Right lobe of liver (tissue), 6 donors: ENCODE measurements at regions not wholly inside any gene's neighbourhood (a gene's known extent, or its start where the extent isn't known, plus 50 kb on each side); places are given as distances from the start of the nearest gene placed in this dataset.

Experiments used
- ATAC-seq, 4 donors: fragments of 200-7000 bp; cut with Tn5 transposase; one replicate each; pipeline ENCODE4 v1.9.1; 2020; ENCODE audit warnings: mild to moderate bottlenecking in 4 of 4, moderate library complexity in 4 of 4
- DNase-seq, 3 donors: peaks; one replicate each; pipeline ENCODE4 v3.0.0-alpha.2; 2020
- H3K27ac ChIP-seq, 3 donors: fragments of 200-600 bp; one replicate each; pipeline ENCODE4 v1.8.0; 2022
- H3K27me3 ChIP-seq, 2 donors: fragments of 200-600 bp; one replicate each; pipeline ENCODE4 v1.8.0; 2022
- H3K36me3 ChIP-seq, 4 donors: fragments of 200-600 bp; sonication (generic) in 1 of 4; one replicate each; pipeline versions ENCODE4 v1.5.1 to v1.8.0; 2017 to 2022; ENCODE audit warnings: control low read depth in 1 of 4
- H3K4me1 ChIP-seq, 4 donors: fragments of 200-600 bp; sonication (generic) in 1 of 4; one replicate each; pipeline versions ENCODE4 v1.5.1 to v1.8.0; 2017 to 2022; ENCODE audit warnings: control low read depth in 1 of 4
- H3K4me3 ChIP-seq, 3 donors: fragments of 200-600 bp; one replicate each; pipeline ENCODE4 v1.8.0; 2022
- H3K9me3 ChIP-seq, 4 donors: fragments of 200-600 bp; sonication (generic) in 1 of 4; one replicate each; pipeline versions ENCODE4 v1.5.1 to v1.8.0; 2017 to 2022; ENCODE audit warnings: control low read depth in 1 of 4
- POLR2A ChIP-seq: fragments of 450-650 bp; IDR thresholded peaks from one replicate; pipeline ENCODE4 v1.6.1; 2017; ENCODE audit warnings: antibody characterized with exemption, mild to moderate bottlenecking
- WGBS: methylation state at CpG from one replicate; pipeline ENCODE4 v1.1.6; 2018; ENCODE audit warnings: low coverage, low lambda C conversion rate; ENCODE audit not compliant: insufficient coverage; ENCODE audit errors: missing lambda C conversion rate; 5-methylcytosine and 5-hydroxymethylcytosine counted together
- intact Hi-C, 2 donors: fragments of 100-400 bp; cut with DNase I; formaldehyde crosslinking; loops; one replicate each; pipeline versions ENCODE4 v1.11.2 to v1.14.1; 2022
- TF ChIP-seq, protein P1 (sequence below), 4 donors: fragments of 200-600 bp in 3 of 4; fragments of 450-650 bp in 1 of 4; IDR thresholded peaks; one replicate each; pipeline versions ENCODE4 v1.5.1 to v1.8.0; 2016 to 2022; ENCODE audit warnings: antibody characterized with exemption in 4 of 4, mild to moderate bottlenecking in 2 of 4
- donor health status: DM: no; HTN: yes; CAD: no.
- donor health status: DM: no; HTN: no; CAD: no.
- donor health status: DM: no; HTN: no; CAD: no.
- donor health status: DM: no; HTN: yes; CAD: no.
- donor health status: DM: no; HTN: yes; CAD: no.

DNA sequence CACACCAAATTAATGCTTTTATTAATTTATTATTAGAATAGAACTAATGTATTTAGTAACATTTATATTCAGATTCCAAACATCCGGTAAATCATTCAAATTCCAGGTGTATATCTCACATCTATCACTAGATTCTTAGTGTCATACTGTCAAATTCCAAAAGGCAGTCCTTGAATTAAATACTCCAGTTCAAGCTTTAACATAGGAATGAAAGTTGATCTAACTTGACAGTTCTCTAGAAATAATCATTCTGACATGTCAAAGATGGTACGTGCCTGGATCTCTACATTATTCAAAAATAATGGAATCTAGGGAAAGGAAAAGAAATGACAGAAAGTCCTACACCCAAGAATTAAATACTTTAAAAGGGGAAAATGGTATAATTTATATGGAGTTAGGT, 1161.5 kb downstream of the PCDH9 start:
- intact Hi-C loops = no loop called here
- no peak for ATAC-seq
- H3K9me3 ChIP-seq = no peaks in the 10 kb centered on the region

DNA sequence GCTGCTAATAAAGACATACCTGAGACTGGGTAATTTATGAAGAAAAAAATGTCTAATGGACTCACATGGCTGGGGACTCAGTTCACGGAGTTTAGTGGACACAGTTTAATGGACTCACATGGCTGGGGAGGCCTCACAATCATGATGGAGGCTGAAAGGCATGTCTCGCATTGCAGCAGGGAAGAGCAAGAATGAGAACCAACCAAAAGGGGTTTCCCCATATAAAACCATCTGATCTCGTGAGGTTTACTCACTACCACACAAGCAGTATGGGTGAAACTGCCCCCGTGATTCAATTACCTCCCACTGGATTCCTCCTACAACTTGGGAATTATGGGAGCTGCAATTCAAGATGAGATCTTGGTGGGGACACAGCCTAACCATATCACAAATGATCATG, 1181.2 kb downstream of the PCDH9 start:
- no peaks in the 10 kb centered on the region for H3K27me3 ChIP-seq
- intact Hi-C loops = no loop called here
- H3K4me3 ChIP-seq = no peak overlapping the region
- ATAC-seq (no peak), DNase-seq (no peak)
- H3K36me3 ChIP-seq = no peaks in the 10 kb centered on the region
- 61% methylated on average over 4 of the region's 4 CpGs for WGBS
- no peak overlapping the region for H3K27ac ChIP-seq
- no peaks in the 10 kb centered on the region for H3K9me3 ChIP-seq
- TF ChIP-seq POLR2A = no peak
- TF ChIP-seq, protein P1, sequence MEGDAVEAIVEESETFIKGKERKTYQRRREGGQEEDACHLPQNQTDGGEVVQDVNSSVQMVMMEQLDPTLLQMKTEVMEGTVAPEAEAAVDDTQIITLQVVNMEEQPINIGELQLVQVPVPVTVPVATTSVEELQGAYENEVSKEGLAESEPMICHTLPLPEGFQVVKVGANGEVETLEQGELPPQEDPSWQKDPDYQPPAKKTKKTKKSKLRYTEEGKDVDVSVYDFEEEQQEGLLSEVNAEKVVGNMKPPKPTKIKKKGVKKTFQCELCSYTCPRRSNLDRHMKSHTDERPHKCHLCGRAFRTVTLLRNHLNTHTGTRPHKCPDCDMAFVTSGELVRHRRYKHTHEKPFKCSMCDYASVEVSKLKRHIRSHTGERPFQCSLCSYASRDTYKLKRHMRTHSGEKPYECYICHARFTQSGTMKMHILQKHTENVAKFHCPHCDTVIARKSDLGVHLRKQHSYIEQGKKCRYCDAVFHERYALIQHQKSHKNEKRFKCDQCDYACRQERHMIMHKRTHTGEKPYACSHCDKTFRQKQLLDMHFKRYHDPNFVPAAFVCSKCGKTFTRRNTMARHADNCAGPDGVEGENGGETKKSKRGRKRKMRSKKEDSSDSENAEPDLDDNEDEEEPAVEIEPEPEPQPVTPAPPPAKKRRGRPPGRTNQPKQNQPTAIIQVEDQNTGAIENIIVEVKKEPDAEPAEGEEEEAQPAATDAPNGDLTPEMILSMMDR (IDR thresholded peaks at IDR 0.05) = no peak
- no peaks in the 10 kb centered on the region for H3K4me1 ChIP-seq

More for the DNA sequence above, 1161.5 kb downstream of the PCDH9 start:
- no peak for TF ChIP-seq POLR2A
- TF ChIP-seq, protein P1 (IDR thresholded peaks at IDR 0.05) = no peak
- DNase-seq = no peak
- Histone ChIP-seq H3K27ac (no peak overlapping the region), H3K4me3 (no peak overlapping the region), H3K36me3 (no peaks in the 10 kb centered on the region), H3K4me1 (no peaks in the 10 kb centered on the region), H3K27me3 (no peaks in the 10 kb centered on the region)
- 83% methylated on average over 2 of the region's 2 CpGs for WGBS

DNA sequence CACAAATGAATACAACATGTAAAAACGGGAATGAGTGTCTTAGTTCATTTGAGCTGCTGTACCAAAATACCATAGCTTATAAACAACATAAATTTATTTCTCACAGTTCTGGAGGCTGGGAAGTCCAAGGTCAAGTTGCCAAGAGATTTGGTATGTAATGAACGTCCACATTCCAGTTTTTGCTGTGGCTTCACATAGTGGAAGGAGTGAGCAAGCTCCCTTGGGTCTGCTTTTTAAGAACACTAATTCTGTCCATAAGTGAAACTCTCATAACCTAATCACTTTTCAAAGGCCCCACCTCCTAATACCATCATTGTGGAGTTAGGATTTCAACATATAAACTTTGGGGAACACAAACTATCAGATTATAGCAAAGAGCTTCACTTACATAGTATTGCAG, 1189.6 kb downstream of the PCDH9 start:
- ATAC-seq (no peak), DNase-seq (no peak)
- H3K4me1 ChIP-seq = no peaks in the 10 kb centered on the region
- no peaks in the 10 kb centered on the region for H3K36me3 ChIP-seq
- intact Hi-C loops = no loop called here
- TF ChIP-seq POLR2A = no peak
- TF ChIP-seq, protein P1 (IDR thresholded peaks at IDR 0.05) = no peak
- H3K27me3 ChIP-seq = no peaks in the 10 kb centered on the region
- H3K9me3 ChIP-seq = no peaks in the 10 kb centered on the region
- WGBS = 58% methylated on average over 2 of the region's 2 CpGs
- H3K4me3 ChIP-seq = no peak overlapping the region
- no peak overlapping the region for H3K27ac ChIP-seq

DNA sequence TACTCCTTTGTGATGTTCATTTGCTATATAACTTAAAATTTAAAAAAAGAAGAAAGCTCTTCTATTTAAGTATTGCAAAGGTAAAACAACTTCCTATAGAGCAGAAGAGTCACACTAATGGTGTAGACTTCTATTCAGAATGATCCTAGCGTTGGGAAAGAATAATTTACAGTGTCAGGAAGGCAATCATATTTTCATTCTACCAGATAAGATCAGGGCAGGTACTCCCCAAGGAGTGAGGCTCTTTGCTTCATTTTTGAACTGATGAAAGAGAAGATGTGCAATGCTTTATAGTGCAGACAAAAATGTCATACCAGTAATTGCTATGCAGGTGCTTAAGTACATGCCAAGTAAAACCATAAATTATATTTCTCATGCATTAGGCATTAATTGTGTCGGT, 1193.0 kb downstream of the PCDH9 start:
- H3K27me3 ChIP-seq = no peaks in the 10 kb centered on the region
- WGBS = 72% methylated on average over 2 of the region's 2 CpGs
- DNase-seq (no peak), ATAC-seq (no peak)
- no peak overlapping the region for H3K4me3 ChIP-seq
- H3K27ac ChIP-seq = no peak overlapping the region
- no peaks in the 10 kb centered on the region for H3K4me1 ChIP-seq
- no peaks in the 10 kb centered on the region for H3K36me3 ChIP-seq
- TF ChIP-seq POLR2A = no peak
- TF ChIP-seq, protein P1 (IDR thresholded peaks at IDR 0.05) = no peak
- no peaks in the 10 kb centered on the region for H3K9me3 ChIP-seq
- intact Hi-C loops = no loop called here

DNA sequence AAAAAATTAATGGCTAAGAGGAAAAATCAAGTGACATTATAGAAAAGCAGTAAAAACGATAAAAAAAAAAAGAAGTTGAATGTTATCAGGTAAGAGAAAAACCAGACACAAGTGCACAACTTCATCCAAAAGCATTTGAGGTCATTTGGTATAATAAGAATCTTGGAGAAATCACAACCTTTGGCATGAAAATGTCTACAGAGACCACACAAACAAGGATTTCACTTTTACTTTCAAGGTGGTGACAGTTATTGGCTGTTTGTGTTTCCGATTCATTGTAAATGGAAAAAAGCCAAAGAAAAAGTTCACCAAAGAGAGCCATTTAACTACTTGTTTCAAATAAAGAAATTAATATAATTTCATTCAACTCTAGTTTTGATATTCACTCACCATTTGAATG, 1193.5 kb downstream of the PCDH9 start:
- Histone ChIP-seq H3K4me1 (no peaks in the 10 kb centered on the region), H3K9me3 (no peaks in the 10 kb centered on the region), H3K36me3 (no peaks in the 10 kb centered on the region), H3K27ac (no peak overlapping the region), H3K27me3 (no peaks in the 10 kb centered on the region), H3K4me3 (no peak overlapping the region)
- ATAC-seq = no peak
- WGBS = 25% methylated on average over 2 of the region's 2 CpGs
- no peak for DNase-seq
- no peak for TF ChIP-seq POLR2A
- TF ChIP-seq, protein P1 (IDR thresholded peaks at IDR 0.05) = no peak
- intact Hi-C loops = no loop called here
